ENCODE measurements at regions not wholly inside any gene's neighbourhood (a gene's known extent, or its start where the extent isn't known, plus 50 kb on each side); places are given as distances from the start of the nearest gene placed in this dataset.

GRCh38 chr4:167730769-167731168 lies 361.6 kb upstream of the ANXA10 start:
- no peak for TF ChIP-seq CSDC2 (CRISPR knock-in tag; IDR thresholded peaks at IDR 0.05)
- no peak for TF ChIP-seq OSR1 (CRISPR knock-in tag; IDR thresholded peaks at IDR 0.05)
- no peak for TF ChIP-seq ZNF565 (CRISPR knock-in tag; conservative IDR thresholded peaks at IDR 0.05; ENCODE audit: low read depth)
- no peak for TF ChIP-seq CREB5 (CRISPR knock-in tag; IDR thresholded peaks at IDR 0.05; ENCODE audit: low read depth)
- TF ChIP-seq ZFP3 (CRISPR knock-in tag; IDR thresholded peaks at IDR 0.05), result no peak
- no peak for TF ChIP-seq SNAI2 (CRISPR knock-in tag; IDR thresholded peaks at IDR 0.05)
- TF ChIP-seq ZNF70 (CRISPR knock-in tag; IDR thresholded peaks at IDR 0.05), result no peak
- TF ChIP-seq ZNF8 (CRISPR knock-in tag; IDR thresholded peaks at IDR 0.05), result no peak
- TF ChIP-seq ISL1 (CRISPR knock-in tag; IDR thresholded peaks at IDR 0.05), result no peak
- TF ChIP-seq ESRRG (CRISPR knock-in tag; IDR thresholded peaks at IDR 0.05), result no peak
- no peak for TF ChIP-seq CSRNP3 (CRISPR knock-in tag; IDR thresholded peaks at IDR 0.05)
- no peak for TF ChIP-seq GLIS3 (CRISPR knock-in tag; IDR thresholded peaks at IDR 0.05)
- TF ChIP-seq RARB (CRISPR knock-in tag; IDR thresholded peaks at IDR 0.05), result no peak
- TF ChIP-seq ARNTL (CRISPR knock-in tag; IDR thresholded peaks at IDR 0.05; ENCODE audit: borderline replicate concordance, low read depth), result no peak
- TF ChIP-seq ZFP30 (CRISPR knock-in tag; IDR thresholded peaks at IDR 0.05), result no peak
- TF ChIP-seq BACH2 (CRISPR knock-in tag; IDR thresholded peaks at IDR 0.05; ENCODE audit: borderline replicate concordance), result no peak
- no peak for TF ChIP-seq TSHZ2 (CRISPR knock-in tag; IDR thresholded peaks at IDR 0.05)
- no peak for TF ChIP-seq TCF4 (CRISPR knock-in tag; IDR thresholded peaks at IDR 0.05; ENCODE audit: borderline replicate concordance)
- TF ChIP-seq PATZ1 (CRISPR knock-in tag; IDR thresholded peaks at IDR 0.05; ENCODE audit: borderline replicate concordance), result no peak
- TF ChIP-seq POU6F1 (CRISPR knock-in tag; IDR thresholded peaks at IDR 0.05; ENCODE audit: borderline replicate concordance, low read depth), result no peak
- ATAC-seq, result no peak

GRCh38 chr4:167745024-167745687 lies 347.2 kb upstream of the ANXA10 start:
- no peak for TF ChIP-seq BACH2 (CRISPR knock-in tag; IDR thresholded peaks at IDR 0.05; ENCODE audit: borderline replicate concordance)
- TF ChIP-seq ESRRG (CRISPR knock-in tag; IDR thresholded peaks at IDR 0.05), result no peak
- no peak for TF ChIP-seq ARNTL (CRISPR knock-in tag; IDR thresholded peaks at IDR 0.05; ENCODE audit: borderline replicate concordance, low read depth)
- no peak for TF ChIP-seq CREB5 (CRISPR knock-in tag; IDR thresholded peaks at IDR 0.05; ENCODE audit: low read depth)
- no peak for TF ChIP-seq SNAI2 (CRISPR knock-in tag; IDR thresholded peaks at IDR 0.05)
- TF ChIP-seq ISL1 (CRISPR knock-in tag; IDR thresholded peaks at IDR 0.05), result no peak
- TF ChIP-seq TCF4 (CRISPR knock-in tag; IDR thresholded peaks at IDR 0.05; ENCODE audit: borderline replicate concordance), result no peak
- no peak for TF ChIP-seq PPARA (CRISPR knock-in tag; IDR thresholded peaks at IDR 0.05; ENCODE audit: borderline replicate concordance)
- no peak for TF ChIP-seq GLIS3 (CRISPR knock-in tag; IDR thresholded peaks at IDR 0.05)
- no peak for TF ChIP-seq ZFP30 (CRISPR knock-in tag; IDR thresholded peaks at IDR 0.05)
- TF ChIP-seq ZFP3 (CRISPR knock-in tag; IDR thresholded peaks at IDR 0.05), result no peak
- no peak for ATAC-seq

All from SK-N-SH treated with all-trans-retinoic acid at 6 μM for 48 hours (cell line).